ENCODE measurements at regions not wholly inside any gene's neighbourhood (a gene's known extent, or its start where the extent isn't known, plus 50 kb on each side); places are given as distances from the start of the nearest gene placed in this dataset.

- WGBS: 94% methylated on average over 1 of the region's 1 CpG
- Histone ChIP-seq H3K27ac (ENCODE audit: low read depth in 1 of 2, low read length in 1 of 2) (no peak overlapping the region), H3K36me3 (ENCODE audit: control insufficient read depth in 2 of 2, insufficient read depth in 2 of 2, low read length in 1 of 2) (no peaks in the 10 kb centered on the region), H3K4me3 (ENCODE audit: low read length in 2 of 2) (no peak overlapping the region), H3K9me3 (ENCODE audit: control insufficient read depth in 2 of 2, insufficient read depth in 1 of 2, low read length in 1 of 2) (no peaks in the 10 kb centered on the region), H3K27me3 (ENCODE audit: control insufficient read depth in 2 of 2, insufficient read depth in 1 of 2, low read length in 1 of 2) (no peaks in the 10 kb centered on the region), H3K4me1 (ENCODE audit: control insufficient read depth in 2 of 2, insufficient read depth in 2 of 2, low read length in 2 of 2) (no peaks in the 10 kb centered on the region)
- no peak for DNase-seq (ENCODE audit: low read depth in 6 of 9, low spot score in 9 of 9)
Measured at GRCh38 chr2:58503918-58504317, 262.8 kb upstream of the FANCL start.

DNA sequence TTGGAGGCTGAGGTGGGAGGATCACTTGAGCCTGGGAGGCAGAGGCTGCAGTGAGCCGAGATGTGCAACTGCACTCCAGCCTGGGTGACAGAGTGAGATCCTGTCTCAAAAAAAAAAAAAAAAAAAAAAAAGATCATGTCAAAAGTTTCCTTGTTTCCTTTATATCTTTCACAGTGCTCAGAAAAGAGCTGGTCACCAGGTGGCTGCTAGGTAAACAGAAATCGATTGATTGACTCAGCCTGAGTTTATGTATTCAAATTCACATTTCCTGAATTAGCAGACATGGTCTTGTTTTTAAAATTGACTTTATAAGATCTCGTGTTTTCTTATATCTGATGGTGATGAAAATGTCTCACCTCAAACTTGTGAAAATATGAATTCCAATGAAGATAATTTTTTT lies 261.8 kb upstream of the FANCL start:
- H3K4me1 ChIP-seq (ENCODE audit: control insufficient read depth in 2 of 2, insufficient read depth in 2 of 2, low read length in 2 of 2): no peaks in the 10 kb centered on the region
- H3K27ac ChIP-seq (ENCODE audit: low read depth in 1 of 2, low read length in 1 of 2): no peak overlapping the region
- no peak overlapping the region for H3K4me3 ChIP-seq (ENCODE audit: low read length in 2 of 2)
- 94% methylated on average over 3 of the region's 3 CpGs for WGBS
- H3K9me3 ChIP-seq (ENCODE audit: control insufficient read depth in 2 of 2, insufficient read depth in 1 of 2, low read length in 1 of 2): no peaks in the 10 kb centered on the region
- no peak for DNase-seq (ENCODE audit: low read depth in 6 of 9, low spot score in 9 of 9)
- no peaks in the 10 kb centered on the region for H3K36me3 ChIP-seq (ENCODE audit: control insufficient read depth in 2 of 2, insufficient read depth in 2 of 2, low read length in 1 of 2)
- no peaks in the 10 kb centered on the region for H3K27me3 ChIP-seq (ENCODE audit: control insufficient read depth in 2 of 2, insufficient read depth in 1 of 2, low read length in 1 of 2)

DNA sequence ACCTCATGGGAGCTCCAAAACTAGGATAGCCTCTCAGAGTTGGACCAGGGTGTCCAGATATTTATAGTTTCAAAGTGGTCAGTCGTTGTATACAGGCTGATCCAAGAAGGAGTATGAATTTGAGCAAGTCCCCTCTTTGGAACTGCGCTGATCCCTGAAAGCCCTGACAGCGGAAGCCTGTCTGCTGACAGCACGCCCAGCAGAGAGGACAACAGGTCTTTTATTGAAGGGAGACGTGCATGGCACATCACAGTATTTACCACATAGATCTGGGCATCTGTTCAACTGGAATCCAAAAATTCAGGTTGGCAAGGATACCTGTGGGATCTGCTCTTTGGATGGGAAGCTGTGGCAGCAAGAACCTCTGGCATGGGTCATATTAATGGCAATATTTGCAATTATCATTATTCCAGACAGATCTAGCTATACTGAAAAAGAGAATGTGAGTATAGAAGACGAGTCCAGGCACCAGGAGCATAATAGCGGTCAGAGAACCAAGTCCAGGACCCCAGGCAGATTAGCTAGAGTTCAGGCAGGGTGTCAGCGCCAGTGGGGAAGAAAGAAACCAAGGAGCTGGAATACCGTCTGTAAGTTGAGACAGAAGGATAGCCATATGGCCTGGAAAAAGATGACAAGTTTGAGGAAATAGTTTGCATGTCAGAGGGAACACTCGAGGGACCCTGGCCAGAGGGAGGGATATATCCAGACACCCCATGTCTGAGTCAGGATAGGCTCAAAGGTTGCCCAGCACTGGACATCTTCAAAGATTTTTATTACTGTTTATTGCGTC lies 260.4 kb upstream of the FANCL start:
- 96% methylated on average over 11 of the region's 11 CpGs for WGBS
- H3K36me3 ChIP-seq (ENCODE audit: control insufficient read depth in 2 of 2, insufficient read depth in 2 of 2, low read length in 1 of 2): no peaks in the 10 kb centered on the region
- H3K27ac ChIP-seq (ENCODE audit: low read depth in 1 of 2, low read length in 1 of 2): no peak overlapping the region
- no peak for DNase-seq (ENCODE audit: low read depth in 6 of 9, low spot score in 9 of 9)
- no peaks in the 10 kb centered on the region for H3K9me3 ChIP-seq (ENCODE audit: control insufficient read depth in 2 of 2, insufficient read depth in 1 of 2, low read length in 1 of 2)
- no peaks in the 10 kb centered on the region for H3K4me1 ChIP-seq (ENCODE audit: control insufficient read depth in 2 of 2, insufficient read depth in 2 of 2, low read length in 2 of 2)
- H3K4me3 ChIP-seq (ENCODE audit: low read length in 2 of 2): no peak overlapping the region
- no peaks in the 10 kb centered on the region for H3K27me3 ChIP-seq (ENCODE audit: control insufficient read depth in 2 of 2, insufficient read depth in 1 of 2, low read length in 1 of 2)

- DNase-seq (ENCODE audit: low read depth in 6 of 9, low spot score in 9 of 9): no peak
- Histone ChIP-seq H3K4me3 (ENCODE audit: low read length in 2 of 2) (no peak overlapping the region), H3K27me3 (ENCODE audit: control insufficient read depth in 2 of 2, insufficient read depth in 1 of 2, low read length in 1 of 2) (no peaks in the 10 kb centered on the region), H3K36me3 (ENCODE audit: control insufficient read depth in 2 of 2, insufficient read depth in 2 of 2, low read length in 1 of 2) (no peaks in the 10 kb centered on the region), H3K27ac (ENCODE audit: low read depth in 1 of 2, low read length in 1 of 2) (no peak overlapping the region), H3K4me1 (ENCODE audit: control insufficient read depth in 2 of 2, insufficient read depth in 2 of 2, low read length in 2 of 2) (no peaks in the 10 kb centered on the region), H3K9me3 (ENCODE audit: control insufficient read depth in 2 of 2, insufficient read depth in 1 of 2, low read length in 1 of 2) (no peaks in the 10 kb centered on the region)
- WGBS: 92% methylated on average over 3 of the region's 3 CpGs
Measured at GRCh38 chr2:58497168-58497567, 256.0 kb upstream of the FANCL start.

DNA sequence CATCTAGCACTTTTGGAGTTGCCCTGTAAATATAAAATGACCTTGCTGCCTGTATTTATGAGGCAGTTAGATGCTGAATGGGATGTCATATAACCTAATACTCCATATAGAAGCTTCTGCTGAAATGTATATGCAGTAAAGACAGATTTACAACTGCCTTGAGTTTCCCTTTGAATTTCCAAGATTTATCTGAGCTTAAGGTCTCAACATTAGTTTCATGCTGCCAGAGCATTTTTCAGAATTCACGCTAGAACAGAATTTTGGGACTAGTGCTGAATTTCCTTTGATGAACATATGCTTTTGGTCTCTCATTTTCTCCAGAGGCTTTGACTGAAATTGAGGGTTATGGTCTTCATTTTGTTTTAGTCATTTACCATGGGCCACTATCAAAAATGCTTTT lies 254.7 kb upstream of the FANCL start:
- Histone ChIP-seq H3K4me1 (ENCODE audit: control insufficient read depth in 2 of 2, insufficient read depth in 2 of 2, low read length in 2 of 2) (no peaks in the 10 kb centered on the region), H3K4me3 (ENCODE audit: low read length in 2 of 2) (no peak overlapping the region), H3K36me3 (ENCODE audit: control insufficient read depth in 2 of 2, insufficient read depth in 2 of 2, low read length in 1 of 2) (no peaks in the 10 kb centered on the region), H3K27me3 (ENCODE audit: control insufficient read depth in 2 of 2, insufficient read depth in 1 of 2, low read length in 1 of 2) (no peaks in the 10 kb centered on the region), H3K9me3 (ENCODE audit: control insufficient read depth in 2 of 2, insufficient read depth in 1 of 2, low read length in 1 of 2) (no peaks in the 10 kb centered on the region), H3K27ac (ENCODE audit: low read depth in 1 of 2, low read length in 1 of 2) (no peak overlapping the region)
- DNase-seq (ENCODE audit: low read depth in 6 of 9, low spot score in 9 of 9): no peak
- 97% methylated on average over 1 of the region's 1 CpG for WGBS

DNA sequence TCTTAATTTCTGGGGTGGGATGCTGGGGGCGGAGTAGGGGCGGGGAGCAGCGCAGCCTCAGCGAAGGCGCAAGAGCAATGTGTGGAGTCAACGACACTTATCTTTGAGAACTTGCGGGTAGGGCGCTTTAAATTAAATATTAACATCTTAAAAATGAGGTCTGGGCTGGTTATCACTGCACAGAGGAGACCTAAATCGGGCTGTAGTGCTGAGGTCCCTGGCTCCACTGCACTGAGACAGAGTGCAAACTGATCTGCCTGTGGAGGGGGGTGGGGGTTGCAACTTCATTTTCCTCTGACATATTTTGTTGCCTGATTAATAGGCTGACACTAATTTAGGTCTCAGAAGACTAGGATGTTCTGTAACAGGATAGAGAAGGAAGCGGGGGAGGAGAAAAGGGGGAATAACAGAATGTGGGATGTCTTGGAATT lies 253.0 kb upstream of the FANCL start:
- no peaks in the 10 kb centered on the region for H3K27me3 ChIP-seq (ENCODE audit: control insufficient read depth in 2 of 2, insufficient read depth in 1 of 2, low read length in 1 of 2)
- DNase-seq (ENCODE audit: low read depth in 6 of 9, low spot score in 9 of 9): no peak
- WGBS: 95% methylated on average over 10 of the region's 10 CpGs
- no peak overlapping the region for H3K4me3 ChIP-seq (ENCODE audit: low read length in 2 of 2)
- no peaks in the 10 kb centered on the region for H3K36me3 ChIP-seq (ENCODE audit: control insufficient read depth in 2 of 2, insufficient read depth in 2 of 2, low read length in 1 of 2)
- H3K4me1 ChIP-seq (ENCODE audit: control insufficient read depth in 2 of 2, insufficient read depth in 2 of 2, low read length in 2 of 2): no peaks in the 10 kb centered on the region
- H3K9me3 ChIP-seq (ENCODE audit: control insufficient read depth in 2 of 2, insufficient read depth in 1 of 2, low read length in 1 of 2): no peaks in the 10 kb centered on the region
- H3K27ac ChIP-seq (ENCODE audit: low read depth in 1 of 2, low read length in 1 of 2): no peak overlapping the region

DNA sequence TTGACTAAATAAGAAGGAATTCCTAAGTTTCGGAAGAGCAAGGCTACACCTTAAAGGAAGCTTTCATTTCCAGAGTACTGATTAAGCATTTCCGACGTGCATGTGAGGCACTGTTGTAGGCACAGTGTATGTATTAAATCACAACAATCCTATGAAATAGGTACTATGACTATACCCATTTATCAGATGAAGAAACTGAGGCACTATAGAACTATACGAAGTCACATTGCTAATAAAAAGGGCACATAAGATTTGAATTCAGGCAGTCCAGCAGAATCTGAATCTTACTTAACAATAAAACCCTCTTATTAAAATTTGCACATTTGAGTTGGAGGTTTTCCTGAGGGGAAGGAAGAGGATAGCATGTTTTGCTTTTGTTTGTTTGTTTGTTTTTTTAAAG lies 243.5 kb upstream of the FANCL start:
- no peaks in the 10 kb centered on the region for H3K4me1 ChIP-seq (ENCODE audit: control insufficient read depth in 2 of 2, insufficient read depth in 2 of 2, low read length in 2 of 2)
- no peaks in the 10 kb centered on the region for H3K36me3 ChIP-seq (ENCODE audit: control insufficient read depth in 2 of 2, insufficient read depth in 2 of 2, low read length in 1 of 2)
- no peak for DNase-seq (ENCODE audit: low read depth in 6 of 9, low spot score in 9 of 9)
- H3K4me3 ChIP-seq (ENCODE audit: low read length in 2 of 2): no peak overlapping the region
- no peaks in the 10 kb centered on the region for H3K9me3 ChIP-seq (ENCODE audit: control insufficient read depth in 2 of 2, insufficient read depth in 1 of 2, low read length in 1 of 2)
- WGBS: 97% methylated on average over 4 of the region's 4 CpGs
- no peak overlapping the region for H3K27ac ChIP-seq (ENCODE audit: low read depth in 1 of 2, low read length in 1 of 2)
- no peaks in the 10 kb centered on the region for H3K27me3 ChIP-seq (ENCODE audit: control insufficient read depth in 2 of 2, insufficient read depth in 1 of 2, low read length in 1 of 2)

DNA sequence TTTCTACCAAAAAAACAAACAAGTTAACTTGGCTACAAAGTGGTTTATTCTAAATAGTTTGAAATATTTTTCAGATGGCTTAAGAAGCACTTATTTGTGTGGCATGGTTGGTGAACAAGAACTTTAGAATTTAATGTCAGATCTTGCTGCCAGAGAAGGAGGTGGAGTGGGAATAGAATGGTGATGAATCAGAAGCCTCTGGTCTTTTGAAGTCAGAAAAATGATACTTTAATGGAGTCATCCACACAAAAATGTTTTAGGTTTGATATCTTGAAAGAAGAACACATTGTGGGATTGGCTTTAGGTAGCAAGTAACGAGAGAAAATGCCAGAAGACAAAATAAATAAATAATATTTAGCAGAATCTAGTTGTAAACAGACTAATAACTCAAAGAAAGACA lies 243.1 kb upstream of the FANCL start:
- Histone ChIP-seq H3K36me3 (ENCODE audit: control insufficient read depth in 2 of 2, insufficient read depth in 2 of 2, low read length in 1 of 2) (no peaks in the 10 kb centered on the region), H3K4me1 (ENCODE audit: control insufficient read depth in 2 of 2, insufficient read depth in 2 of 2, low read length in 2 of 2) (no peaks in the 10 kb centered on the region), H3K27me3 (ENCODE audit: control insufficient read depth in 2 of 2, insufficient read depth in 1 of 2, low read length in 1 of 2) (no peaks in the 10 kb centered on the region), H3K4me3 (ENCODE audit: low read length in 2 of 2) (no peak overlapping the region), H3K9me3 (ENCODE audit: control insufficient read depth in 2 of 2, insufficient read depth in 1 of 2, low read length in 1 of 2) (no peaks in the 10 kb centered on the region), H3K27ac (ENCODE audit: low read depth in 1 of 2, low read length in 1 of 2) (no peak overlapping the region)
- WGBS: 88% methylated on average over 1 of the region's 1 CpG
- no peak for DNase-seq (ENCODE audit: low read depth in 6 of 9, low spot score in 9 of 9)

GRCh38 chr2:58483307-58483706 lies 242.2 kb upstream of the FANCL start:
- DNase-seq (ENCODE audit: low read depth in 6 of 9, low spot score in 9 of 9): no peak
- no peaks in the 10 kb centered on the region for H3K9me3 ChIP-seq (ENCODE audit: control insufficient read depth in 2 of 2, insufficient read depth in 1 of 2, low read length in 1 of 2)
- 98% methylated on average over 3 of the region's 3 CpGs for WGBS
- H3K27me3 ChIP-seq (ENCODE audit: control insufficient read depth in 2 of 2, insufficient read depth in 1 of 2, low read length in 1 of 2): no peaks in the 10 kb centered on the region
- H3K27ac ChIP-seq (ENCODE audit: low read depth in 1 of 2, low read length in 1 of 2): no peak overlapping the region
- H3K4me3 ChIP-seq (ENCODE audit: low read length in 2 of 2): no peak overlapping the region
- H3K4me1 ChIP-seq (ENCODE audit: control insufficient read depth in 2 of 2, insufficient read depth in 2 of 2, low read length in 2 of 2): no peaks in the 10 kb centered on the region
- H3K36me3 ChIP-seq (ENCODE audit: control insufficient read depth in 2 of 2, insufficient read depth in 2 of 2, low read length in 1 of 2): no peaks in the 10 kb centered on the region
